ENCODE measurements at regions not wholly inside any gene's neighbourhood (a gene's known extent, or its start where the extent isn't known, plus 50 kb on each side); places are given as distances from the start of the nearest gene placed in this dataset.

DNA sequence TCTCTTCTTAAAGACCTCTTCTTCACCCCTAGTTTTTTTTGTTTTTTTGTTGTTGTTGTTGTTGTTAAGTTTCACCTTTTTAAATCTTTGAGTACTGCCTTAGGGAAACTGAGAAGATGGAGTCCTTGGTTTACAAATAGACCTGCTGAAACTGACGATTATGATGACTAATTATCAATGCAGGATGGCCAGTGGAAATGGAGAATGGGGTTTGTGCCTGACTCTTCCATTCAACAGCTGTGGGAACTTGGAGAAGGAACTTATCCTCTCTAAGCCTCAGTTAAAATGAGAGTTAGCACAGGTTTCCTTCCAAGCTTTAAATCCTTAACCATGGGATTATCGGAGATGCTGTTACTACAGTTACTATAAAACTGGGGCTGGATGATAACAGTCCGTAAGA lies 66.7 kb upstream of the PNMA1 start:
- DNase-seq, result no peak

DNA sequence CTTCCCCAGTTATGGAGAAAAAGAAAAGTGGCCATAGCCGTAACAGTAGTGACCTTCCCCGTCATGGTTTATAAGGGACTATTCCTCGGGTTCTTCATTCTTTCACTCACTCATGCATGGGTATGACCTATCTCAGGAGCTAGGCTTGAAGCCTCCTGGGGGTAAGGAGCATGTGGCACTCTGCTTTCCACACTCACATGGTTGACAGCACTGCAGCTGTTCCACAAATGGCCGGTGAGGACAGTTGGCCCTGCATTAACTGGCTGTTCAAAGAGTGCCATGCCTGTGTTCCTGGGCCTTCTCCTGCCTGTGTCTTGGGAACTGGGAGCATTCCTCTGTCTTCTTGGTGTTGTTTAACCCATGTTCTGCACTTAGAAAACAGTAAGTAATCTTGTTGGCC lies 66.2 kb upstream of the PNMA1 start:
- DNase-seq, result no peak

DNA sequence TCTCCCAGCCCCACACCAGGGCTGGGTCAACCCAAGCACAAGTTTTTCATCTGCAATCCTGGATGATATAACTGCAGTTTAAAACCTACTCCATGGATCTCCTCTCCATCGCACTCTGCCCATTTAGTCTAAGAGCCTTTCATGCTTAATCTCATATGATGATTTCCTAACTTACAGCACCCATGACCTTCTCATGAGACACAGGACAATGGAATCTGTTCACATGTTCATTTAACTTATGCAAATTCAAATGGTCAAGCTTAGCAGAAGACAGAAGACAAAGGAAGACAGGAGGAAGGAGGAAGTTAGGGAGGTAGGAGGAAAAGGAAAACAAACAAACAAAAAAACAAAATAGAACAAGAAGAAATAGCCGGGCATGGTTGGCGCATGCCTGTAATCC lies 64.6 kb upstream of the PNMA1 start:
- DNase-seq, result no peak

DNA sequence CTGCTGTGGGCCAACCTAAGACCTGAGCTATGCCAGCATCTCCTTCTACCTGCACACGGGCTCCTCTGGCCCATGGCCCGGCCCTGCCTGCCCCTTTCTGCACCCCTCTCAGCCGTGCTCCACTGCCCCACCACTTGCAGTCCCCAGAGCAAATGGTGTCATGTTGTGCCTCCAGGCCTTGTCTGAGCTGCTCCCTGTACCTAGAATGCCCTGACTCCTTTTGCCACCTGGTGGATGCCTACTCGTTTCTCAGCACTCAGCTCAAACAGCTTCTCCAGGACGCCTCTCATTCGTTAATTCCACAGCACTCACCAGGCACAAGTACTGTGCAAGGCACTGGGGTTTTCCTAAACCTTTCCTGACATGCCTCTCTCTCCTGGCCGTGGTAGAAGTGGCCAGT lies 63.2 kb upstream of the PNMA1 start:
- no peak for DNase-seq

DNA sequence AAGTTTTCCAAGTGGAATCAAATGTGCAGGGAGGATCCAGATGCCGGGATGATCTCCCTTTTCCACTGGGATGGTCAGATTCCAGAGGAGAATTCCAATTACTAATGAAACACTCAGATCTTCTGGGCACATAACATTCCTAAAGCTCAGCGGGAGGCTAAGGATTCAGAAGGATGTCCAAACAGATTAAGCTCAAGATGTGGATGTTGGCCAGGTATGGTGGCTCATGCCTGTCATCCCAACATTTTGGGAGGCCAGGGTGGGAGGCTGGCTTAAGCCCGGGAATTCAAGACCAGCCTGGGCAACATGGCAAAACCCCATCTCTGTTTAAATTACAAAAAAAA lies 62.0 kb upstream of the PNMA1 start:
- DNase-seq, result no peak

DNA sequence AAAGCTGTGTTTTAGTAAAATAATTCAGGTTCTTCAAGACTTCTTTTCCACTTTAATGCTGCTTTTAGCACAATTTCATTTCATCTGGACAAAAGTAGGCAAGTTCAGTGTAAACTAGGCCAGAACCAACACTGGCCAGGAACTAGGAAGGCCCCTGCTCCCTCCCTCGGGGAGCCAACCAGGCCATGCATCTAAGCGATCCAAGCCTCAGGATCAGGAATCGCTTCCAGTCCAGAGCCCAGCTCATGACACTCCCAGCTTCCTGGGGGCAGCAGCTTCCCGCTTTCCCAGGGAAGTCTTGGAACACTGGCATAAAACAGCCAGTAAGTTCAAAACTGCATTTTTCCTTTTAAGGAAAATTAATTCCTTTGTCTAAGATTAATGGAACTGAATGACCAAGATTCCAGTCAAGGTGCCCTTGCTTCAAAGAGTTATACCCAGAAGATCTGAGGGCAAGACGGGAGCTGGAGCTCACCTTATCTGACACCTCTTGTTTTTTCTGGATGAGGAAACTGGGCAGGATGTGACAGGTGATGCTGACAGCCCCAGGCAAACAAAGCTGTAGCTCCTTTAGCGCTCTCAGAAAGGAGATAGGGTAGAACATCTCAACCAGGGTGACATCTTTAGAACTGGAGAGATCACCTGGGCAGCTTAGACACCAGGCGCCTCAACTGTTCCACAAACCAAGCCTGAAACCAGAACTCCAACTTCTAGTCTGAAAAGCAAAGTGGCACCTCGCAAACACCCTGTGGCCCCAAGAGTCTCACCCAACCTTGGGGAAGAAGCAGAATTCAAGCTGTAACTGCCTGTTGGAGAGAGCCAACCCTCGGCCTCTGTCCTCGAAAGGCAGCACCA lies 61.4 kb upstream of the PNMA1 start:
- DNase-seq, result no peak

DNA sequence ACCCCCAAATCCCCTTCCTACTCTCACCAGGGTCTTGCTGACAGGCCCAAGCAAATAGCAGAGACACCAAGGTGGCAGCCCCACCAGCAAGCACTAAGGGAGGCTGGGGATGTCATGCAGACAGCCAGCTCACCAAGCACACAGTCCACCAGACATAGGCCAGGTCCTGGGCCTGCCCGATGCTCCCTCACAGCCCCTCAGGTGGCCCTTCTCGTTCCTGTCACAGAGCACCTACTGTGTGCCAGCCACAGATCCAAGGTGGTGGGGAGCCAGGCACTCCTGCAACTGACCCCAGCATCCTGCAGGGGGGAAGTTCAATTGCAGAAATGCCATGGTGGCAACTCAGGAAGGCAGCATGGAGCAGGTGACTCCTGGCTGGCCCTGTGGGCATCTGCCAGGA lies 60.5 kb upstream of the PNMA1 start:
- no peak for DNase-seq

DNA sequence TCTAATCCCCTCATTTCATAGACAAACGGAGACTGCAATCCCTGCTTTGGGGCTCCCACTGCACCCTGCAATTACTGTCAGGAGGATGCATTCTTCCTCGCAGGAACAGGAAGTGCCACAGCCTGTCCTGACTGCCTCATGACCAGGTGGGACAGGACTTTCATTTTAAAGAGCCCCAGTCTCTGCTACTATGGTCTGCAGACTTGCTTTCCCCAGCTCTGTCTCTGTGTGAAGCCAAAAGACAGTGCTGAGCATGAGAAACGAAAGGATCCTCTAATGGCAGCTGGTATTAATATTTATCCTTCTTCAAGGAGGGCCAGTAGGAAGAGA lies 60.0 kb upstream of the PNMA1 start:
- DNase-seq, result no peak

DNA sequence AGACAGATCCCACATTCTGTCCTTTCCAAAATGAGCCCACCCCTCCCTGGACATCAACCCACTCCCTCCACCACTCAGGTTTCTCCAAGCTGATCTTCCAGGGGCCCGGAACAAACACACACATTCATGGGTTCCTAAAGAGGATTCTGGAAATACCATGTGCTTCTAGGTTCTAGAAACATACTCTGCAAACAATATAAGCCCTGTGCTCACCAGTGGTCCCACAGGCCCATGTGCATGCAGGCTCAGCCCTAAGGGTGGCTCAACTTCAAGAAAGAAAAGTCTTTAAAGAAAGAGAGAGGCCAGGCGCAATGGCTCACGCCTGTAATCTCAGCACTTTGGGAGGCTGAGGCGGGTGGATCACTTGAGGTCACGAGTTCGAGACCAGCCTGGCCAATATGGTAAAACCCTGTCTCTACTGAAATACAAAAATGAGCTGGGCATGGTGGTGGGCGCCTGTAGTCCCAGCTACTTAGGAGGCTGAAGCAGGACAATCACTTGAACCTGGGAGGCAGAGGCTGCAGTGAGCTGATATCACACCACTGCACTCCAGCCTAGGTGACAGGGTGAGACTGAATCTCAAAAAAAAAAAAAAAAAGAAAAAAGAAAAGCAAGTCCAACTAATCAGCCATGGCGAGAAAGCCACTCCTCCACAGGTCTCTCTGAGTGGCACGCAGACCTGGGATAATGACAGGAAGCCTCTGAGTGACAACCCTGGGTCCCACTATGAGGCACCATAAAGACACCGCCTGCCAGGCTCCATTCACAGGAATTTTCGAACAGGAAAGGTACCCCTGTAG lies 59.5 kb upstream of the PNMA1 start:
- no peak for DNase-seq

DNA sequence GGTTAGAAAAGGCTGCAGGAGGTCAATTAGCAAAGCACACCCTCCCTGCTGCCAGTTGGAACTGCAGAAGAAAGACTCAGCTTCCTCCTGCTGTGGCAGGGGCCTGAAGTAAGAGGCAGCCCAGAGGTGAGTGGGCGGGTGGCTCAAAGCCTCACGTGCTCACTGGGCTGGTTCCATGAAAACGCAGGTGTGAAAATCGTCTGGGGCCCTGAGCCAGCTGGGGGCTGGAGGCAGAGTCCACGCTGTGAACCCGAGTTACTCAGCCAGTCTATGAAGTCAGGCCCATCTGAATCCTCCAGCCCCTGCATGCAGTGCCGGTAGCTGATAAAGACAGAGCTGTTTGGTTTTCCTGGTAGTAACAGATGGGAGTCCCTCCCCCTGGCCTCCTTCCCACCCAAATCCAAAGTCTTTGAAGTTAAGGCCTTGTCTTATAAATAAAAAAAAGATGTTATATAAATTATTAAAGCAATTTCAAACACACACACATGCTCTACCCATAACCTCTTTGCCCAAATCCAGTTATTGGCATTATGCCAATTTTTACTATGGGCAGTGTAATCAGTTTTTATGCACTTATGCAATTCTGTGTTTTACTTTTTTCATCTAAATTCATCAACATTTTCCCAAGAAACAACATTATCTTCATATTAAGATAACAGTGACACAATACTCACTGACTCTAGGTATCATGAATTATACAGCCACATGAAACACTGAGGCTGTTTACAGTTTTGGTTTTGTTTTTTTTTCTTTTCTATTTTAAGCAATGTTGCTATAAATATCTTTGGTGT lies 57.9 kb upstream of the PNMA1 start:
- DNase-seq, result peak; percentile 72

DNA sequence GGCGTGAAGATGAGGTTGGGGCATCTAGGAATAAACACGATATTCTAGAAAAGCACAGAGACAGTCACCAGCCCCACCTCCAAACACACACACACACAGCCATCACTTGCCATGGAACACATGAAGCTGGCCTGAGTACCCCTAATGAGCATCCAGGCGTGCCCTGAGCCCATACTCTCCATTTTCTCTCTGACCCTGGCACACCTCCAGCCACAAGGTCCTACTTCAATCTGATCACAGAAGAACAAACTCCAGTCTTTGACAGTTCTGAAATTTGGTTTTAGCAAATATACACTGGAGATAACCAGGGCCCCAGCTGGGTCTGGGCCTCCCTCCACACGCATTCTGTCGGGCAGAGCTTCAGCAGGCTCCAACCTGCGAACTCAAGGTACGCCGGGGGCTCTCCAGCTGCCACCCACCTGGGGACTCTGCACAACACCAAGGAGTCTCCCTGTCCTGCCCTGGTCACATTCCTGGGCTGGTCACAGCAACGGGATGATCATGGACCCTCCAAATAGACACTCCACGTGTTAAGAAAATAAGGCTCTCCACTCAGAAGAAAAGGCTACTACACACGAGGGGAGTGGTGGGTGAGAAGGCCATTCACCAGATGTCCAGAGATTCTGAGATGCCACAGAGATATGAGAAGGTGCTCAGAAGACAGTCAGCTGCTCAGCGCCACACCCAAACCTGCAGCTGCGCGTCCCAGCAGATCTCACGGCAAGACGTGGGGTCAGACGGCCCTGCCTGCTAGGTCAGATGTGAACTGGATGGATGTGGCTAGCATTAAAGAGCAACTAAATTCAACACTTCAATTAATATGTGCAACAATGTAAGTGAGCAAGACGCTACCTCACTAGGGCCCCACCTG lies 57.0 kb upstream of the PNMA1 start:
- DNase-seq, result no peak

DNA sequence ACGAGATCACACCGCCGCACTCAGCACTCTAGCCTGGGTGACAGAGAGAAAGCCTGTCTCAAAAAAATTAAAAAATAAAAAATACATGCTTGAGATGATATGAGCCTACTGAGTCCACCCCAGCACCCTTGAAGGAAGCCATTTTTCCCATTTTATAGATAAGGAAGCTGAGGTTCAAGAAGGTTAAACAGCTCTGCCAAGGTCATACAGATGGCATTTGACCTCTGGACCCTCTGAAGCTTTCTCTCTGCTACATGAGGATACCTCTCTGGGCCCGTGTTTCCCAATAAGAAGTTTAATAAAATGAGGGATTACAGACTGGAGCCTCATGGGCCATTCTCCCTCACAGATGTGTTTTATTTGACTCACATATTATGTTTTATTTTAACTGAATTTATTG lies 53.9 kb upstream of the PNMA1 start:
- DNase-seq, result no peak

DNA sequence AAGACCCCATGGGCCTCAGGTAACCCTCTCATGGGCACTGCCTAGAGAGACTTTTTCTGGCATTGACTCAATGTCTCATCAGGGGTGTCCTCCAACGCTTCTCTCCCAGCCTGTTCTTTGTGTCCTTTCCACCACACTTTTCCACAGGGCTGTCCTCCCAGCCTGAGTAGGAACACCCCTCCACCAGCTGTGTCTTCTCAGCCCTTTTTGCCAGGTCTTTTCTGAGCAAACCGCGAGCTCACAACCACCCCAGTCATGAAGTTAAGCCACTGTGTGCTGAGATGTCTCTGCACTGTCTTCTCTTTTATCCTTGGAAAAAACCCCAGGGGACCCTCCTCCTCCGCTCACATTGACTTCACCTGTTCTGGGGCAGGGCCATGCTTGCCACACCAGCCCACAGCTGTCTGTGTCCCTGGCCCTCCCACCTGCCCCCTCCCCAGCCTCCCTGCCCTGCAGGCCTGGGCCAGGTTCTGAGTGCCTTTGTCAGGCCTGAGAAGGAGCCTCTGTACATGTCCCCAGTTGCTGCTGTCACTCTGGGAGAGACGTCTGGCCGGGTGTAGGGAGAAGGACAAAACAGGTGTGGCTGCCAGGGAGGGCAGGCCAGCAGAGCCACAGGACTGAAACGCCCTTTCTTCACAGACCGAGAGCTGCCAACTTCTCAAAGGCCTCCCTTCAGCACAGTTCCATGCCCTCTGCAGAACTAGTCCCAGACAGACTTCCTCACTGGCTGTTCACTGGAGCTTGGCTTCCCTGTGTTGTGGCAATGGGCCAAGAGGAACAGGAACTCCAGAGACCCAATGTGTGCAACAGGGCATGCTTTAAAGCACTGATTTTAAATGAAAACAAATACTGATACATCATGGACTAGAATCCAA lies 50.5 kb upstream of the PNMA1 start:
- no peak for DNase-seq

Measured in stimulated activated naive CD4-positive, alpha-beta T cell treated with Interleukin-2 at 50 U/mL for 16 hours (primary cell).